HL-60 (cell line): ENCODE measurements at regions not wholly inside any gene's neighbourhood (a gene's known extent, or its start where the extent isn't known, plus 50 kb on each side); places are given as distances from the start of the nearest gene placed in this dataset.
"Not testable (repeated sequence)": the region's sequence is repeated elsewhere in the genome, so short reads cannot be mapped to it uniquely, and the experiment has no call there.

Experiments used
- DNase-seq, 2 experiments: peaks; one replicate each; pipeline ENCODE4 v3.0.0-alpha.2; 2010 to 2020; ENCODE audit warnings: low read depth in 1 of 2, low spot score in 1 of 2
- H3K27ac ChIP-seq: fragments of 250-450 bp; sonication (Bioruptor Pico); replicated peaks from 2 replicates; pipeline ENCODE4 v1.5.1; 2020; ENCODE audit warnings: mild to moderate bottlenecking, moderate library complexity
- H3K27me3 ChIP-seq: fragments of 250-450 bp; sonication (Bioruptor Pico); 2 replicates; pipeline ENCODE4 v1.5.1; 2021; ENCODE audit warnings: mild to moderate bottlenecking, moderate library complexity; ENCODE audit not compliant: insufficient read depth, poor library complexity, severe bottlenecking
- H3K4me3 ChIP-seq: replicated peaks from 2 replicates; pipeline ENCODE4 v1.5.1; 2011; ENCODE audit warnings: mild to moderate bottlenecking, control low read depth, low read length; ENCODE audit not compliant: insufficient read depth
- GABPA ChIP-seq: IDR thresholded peaks from 2 replicates; pipeline ENCODE4 v1.6.1; 2012; ENCODE audit warnings: low read depth
- POLR2AphosphoS5 ChIP-seq: IDR thresholded peaks from 2 replicates; pipeline ENCODE4 v1.6.1; 2012; ENCODE audit warnings: low read depth
- SPI1 ChIP-seq: IDR thresholded peaks from 2 replicates; pipeline ENCODE4 v1.6.1; 2012; ENCODE audit warnings: low read depth, mild to moderate bottlenecking, borderline replicate concordance
- TF ChIP-seq, protein P1 (sequence below): IDR thresholded peaks from 2 replicates; pipeline ENCODE4 v1.6.1; 2012; ENCODE audit warnings: low read depth; ENCODE audit not compliant: insufficient replicate concordance
- TF ChIP-seq, protein P2 (sequence below): IDR thresholded peaks from one replicate; pipeline ENCODE4 v1.5.1; 2011; ENCODE audit warnings: low read length, control low read depth, inconsistent platforms; ENCODE audit not compliant: insufficient read depth

DNA sequence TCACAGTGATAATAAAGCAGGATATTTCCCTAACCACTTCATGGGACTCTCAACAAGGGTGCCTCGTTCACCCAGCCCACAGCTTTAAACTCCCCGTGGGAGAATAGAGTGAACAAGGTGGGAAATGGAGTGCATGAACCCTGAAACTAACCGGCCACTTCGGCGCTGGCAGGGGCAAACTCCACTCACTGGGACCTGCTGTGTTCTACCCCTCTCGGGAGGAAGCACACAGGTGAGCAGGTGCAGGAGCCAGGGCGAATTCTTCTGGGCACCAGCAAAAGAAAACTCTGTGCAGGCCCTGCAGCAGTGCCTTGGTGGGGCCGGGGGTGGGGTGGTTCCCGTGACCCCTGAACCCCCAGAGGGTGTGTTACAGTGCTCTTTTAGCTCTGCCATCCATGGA is 2029.1 kb upstream of the LRRTM1 start:
- no peak overlapping the region for H3K4me3 ChIP-seq
- DNase-seq, result no peak
- TF ChIP-seq, protein P1, sequence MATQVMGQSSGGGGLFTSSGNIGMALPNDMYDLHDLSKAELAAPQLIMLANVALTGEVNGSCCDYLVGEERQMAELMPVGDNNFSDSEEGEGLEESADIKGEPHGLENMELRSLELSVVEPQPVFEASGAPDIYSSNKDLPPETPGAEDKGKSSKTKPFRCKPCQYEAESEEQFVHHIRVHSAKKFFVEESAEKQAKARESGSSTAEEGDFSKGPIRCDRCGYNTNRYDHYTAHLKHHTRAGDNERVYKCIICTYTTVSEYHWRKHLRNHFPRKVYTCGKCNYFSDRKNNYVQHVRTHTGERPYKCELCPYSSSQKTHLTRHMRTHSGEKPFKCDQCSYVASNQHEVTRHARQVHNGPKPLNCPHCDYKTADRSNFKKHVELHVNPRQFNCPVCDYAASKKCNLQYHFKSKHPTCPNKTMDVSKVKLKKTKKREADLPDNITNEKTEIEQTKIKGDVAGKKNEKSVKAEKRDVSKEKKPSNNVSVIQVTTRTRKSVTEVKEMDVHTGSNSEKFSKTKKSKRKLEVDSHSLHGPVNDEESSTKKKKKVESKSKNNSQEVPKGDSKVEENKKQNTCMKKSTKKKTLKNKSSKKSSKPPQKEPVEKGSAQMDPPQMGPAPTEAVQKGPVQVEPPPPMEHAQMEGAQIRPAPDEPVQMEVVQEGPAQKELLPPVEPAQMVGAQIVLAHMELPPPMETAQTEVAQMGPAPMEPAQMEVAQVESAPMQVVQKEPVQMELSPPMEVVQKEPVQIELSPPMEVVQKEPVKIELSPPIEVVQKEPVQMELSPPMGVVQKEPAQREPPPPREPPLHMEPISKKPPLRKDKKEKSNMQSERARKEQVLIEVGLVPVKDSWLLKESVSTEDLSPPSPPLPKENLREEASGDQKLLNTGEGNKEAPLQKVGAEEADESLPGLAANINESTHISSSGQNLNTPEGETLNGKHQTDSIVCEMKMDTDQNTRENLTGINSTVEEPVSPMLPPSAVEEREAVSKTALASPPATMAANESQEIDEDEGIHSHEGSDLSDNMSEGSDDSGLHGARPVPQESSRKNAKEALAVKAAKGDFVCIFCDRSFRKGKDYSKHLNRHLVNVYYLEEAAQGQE, result no peak
- no peak for TF ChIP-seq POLR2AphosphoS5
- no peak for TF ChIP-seq SPI1
- TF ChIP-seq, protein P2, sequence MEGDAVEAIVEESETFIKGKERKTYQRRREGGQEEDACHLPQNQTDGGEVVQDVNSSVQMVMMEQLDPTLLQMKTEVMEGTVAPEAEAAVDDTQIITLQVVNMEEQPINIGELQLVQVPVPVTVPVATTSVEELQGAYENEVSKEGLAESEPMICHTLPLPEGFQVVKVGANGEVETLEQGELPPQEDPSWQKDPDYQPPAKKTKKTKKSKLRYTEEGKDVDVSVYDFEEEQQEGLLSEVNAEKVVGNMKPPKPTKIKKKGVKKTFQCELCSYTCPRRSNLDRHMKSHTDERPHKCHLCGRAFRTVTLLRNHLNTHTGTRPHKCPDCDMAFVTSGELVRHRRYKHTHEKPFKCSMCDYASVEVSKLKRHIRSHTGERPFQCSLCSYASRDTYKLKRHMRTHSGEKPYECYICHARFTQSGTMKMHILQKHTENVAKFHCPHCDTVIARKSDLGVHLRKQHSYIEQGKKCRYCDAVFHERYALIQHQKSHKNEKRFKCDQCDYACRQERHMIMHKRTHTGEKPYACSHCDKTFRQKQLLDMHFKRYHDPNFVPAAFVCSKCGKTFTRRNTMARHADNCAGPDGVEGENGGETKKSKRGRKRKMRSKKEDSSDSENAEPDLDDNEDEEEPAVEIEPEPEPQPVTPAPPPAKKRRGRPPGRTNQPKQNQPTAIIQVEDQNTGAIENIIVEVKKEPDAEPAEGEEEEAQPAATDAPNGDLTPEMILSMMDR, result no peak
- no peak for TF ChIP-seq GABPA
- H3K27ac ChIP-seq, result no peak overlapping the region
- no peaks in the 10 kb centered on the region for H3K27me3 ChIP-seq

DNA sequence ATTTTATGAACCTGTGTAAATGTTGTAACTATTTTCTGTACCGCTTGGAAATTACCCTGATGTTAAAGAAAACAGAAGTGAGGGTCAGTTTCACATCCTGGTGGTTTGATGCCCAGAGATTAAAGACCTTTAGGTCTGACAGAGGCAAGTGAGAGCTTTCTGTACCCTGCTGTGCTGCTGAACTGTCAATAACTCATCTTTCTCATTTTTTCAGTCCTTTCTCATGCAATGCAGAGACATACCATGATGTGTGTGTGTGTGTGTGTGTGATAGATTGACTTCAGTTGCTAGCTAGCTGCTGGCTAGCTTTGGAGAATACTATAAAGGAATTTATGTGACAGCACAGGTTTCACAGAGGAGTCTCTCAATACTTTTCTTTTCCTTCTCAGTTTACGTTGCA is 2025.6 kb upstream of the LRRTM1 start:
- TF ChIP-seq, protein P1, result no peak
- TF ChIP-seq, protein P2, result no peak
- TF ChIP-seq POLR2AphosphoS5 (no peak), SPI1 (no peak), GABPA (no peak)
- Histone ChIP-seq H3K27me3 (no peaks in the 10 kb centered on the region), H3K4me3 (no peak overlapping the region), H3K27ac (no peak overlapping the region)
- DNase-seq, result no peak

DNA sequence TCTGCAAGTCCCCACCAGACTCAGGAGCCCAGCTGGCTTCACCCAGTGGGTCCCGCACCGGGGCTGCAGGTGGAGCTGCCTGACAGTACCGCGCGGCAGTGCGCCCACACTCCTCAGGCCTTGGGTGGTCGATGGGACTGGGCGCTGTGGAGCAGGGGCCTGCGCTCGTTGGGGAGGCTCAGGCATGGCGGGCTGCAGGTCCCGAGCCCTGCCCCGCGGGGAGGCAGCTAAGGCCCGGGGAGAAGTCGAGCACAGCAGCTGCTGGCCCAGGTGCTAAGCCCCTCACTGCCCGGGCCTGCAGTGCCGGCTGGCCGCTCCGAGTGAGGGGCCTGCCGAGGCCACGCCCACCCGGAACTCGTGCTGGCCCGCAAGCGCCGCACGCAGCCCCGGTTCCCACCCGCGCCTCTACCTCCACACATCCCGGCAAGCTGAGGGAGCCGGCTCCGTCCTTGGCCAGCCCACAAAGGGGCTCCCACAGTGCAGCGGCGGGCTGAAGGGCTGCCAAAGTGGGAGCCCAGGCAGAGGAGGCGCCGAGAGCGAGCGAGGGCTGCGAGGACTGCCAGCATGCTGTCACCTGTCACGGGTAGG is 2021.7 kb upstream of the LRRTM1 start:
- H3K27me3 ChIP-seq, H3K4me3 ChIP-seq, DNase-seq, H3K27ac ChIP-seq: not testable (repeated sequence)

DNA sequence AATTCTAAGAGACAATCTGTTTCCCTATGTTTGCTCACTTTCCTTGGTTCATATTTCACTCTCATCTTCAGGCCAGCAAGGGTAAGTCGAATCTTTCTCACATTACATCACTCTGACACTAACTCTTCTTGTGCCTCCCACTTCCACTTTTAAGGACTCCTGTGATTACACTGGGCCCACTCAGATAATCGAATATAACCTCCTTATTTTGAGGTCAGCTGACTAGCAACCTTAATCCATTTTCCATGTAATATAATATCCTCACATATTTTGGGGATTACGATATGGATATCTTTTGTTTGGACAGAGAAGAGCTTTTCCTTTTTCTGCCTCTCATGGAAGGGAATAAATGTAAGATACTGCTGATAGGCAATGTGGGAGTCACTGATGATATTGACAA is 2015.7 kb upstream of the LRRTM1 start:
- Histone ChIP-seq H3K27ac (no peak overlapping the region), H3K27me3 (no peaks in the 10 kb centered on the region), H3K4me3 (no peak overlapping the region)
- no peak for DNase-seq
- TF ChIP-seq, protein P2, result no peak
- no peak for TF ChIP-seq SPI1
- no peak for TF ChIP-seq POLR2AphosphoS5
- TF ChIP-seq GABPA, result no peak
- TF ChIP-seq, protein P1, result no peak
